GM12873 (cell line): ENCODE measurements at regions not wholly inside any gene's neighbourhood (a gene's known extent, or its start where the extent isn't known, plus 50 kb on each side); places are given as distances from the start of the nearest gene placed in this dataset.

Experiments used
- CTCF ChIP-seq: IDR thresholded peaks from 2 replicates; pipeline ENCODE4 v1.5.1; 2012; ENCODE audit warnings: low read depth, mild to moderate bottlenecking, moderate library complexity, low read length, control low read depth; ENCODE audit not compliant: insufficient read depth; ENCODE audit errors: missing control alignments

- TF ChIP-seq CTCF: no peak
Measured at GRCh38 chr6:71766796-71767195, 119.6 kb upstream of the RIMS1 start.

GRCh38 chr6:71768356-71768755 lies 118.0 kb upstream of the RIMS1 start:
- TF ChIP-seq CTCF: no peak

GRCh38 chr6:71808865-71809264 lies 77.5 kb upstream of the RIMS1 start:
- TF ChIP-seq CTCF: no peak

GRCh38 chr6:71810880-71811279 lies 75.5 kb upstream of the RIMS1 start:
- TF ChIP-seq CTCF: no peak

GRCh38 chr6:71822625-71823024 lies 63.7 kb upstream of the RIMS1 start:
- no peak for TF ChIP-seq CTCF
